Osteocyte (in vitro differentiated cells): ENCODE measurements at regions not wholly inside any gene's neighbourhood (a gene's known extent, or its start where the extent isn't known, plus 50 kb on each side); places are given as distances from the start of the nearest gene placed in this dataset.
"Not testable (repeated sequence)": the region's sequence is repeated elsewhere in the genome, so short reads cannot be mapped to it uniquely, and the experiment has no call there.

Source experiments
- DNase-seq: peaks from one replicate; pipeline ENCODE4 v3.0.0; 2021; ENCODE audit warnings: mixed read lengths; ENCODE audit not compliant: unreplicated experiment; ENCODE audit errors: extremely low spot score
- H3K27ac Mint-ChIP-seq: one replicate; pipeline ENCODE4 v1.8.0; 2021; ENCODE audit warnings: mild to moderate bottlenecking, mixed read lengths; ENCODE audit not compliant: unreplicated experiment
- H3K27me3 Mint-ChIP-seq: one replicate; pipeline ENCODE4 v1.8.0; 2021; ENCODE audit warnings: mixed read lengths; ENCODE audit not compliant: unreplicated experiment
- H3K36me3 Mint-ChIP-seq: one replicate; pipeline ENCODE4 v1.8.0; 2021; ENCODE audit warnings: mixed read lengths; ENCODE audit not compliant: unreplicated experiment
- H3K4me1 Mint-ChIP-seq: one replicate; pipeline ENCODE4 v1.8.0; 2021; ENCODE audit warnings: mixed read lengths; ENCODE audit not compliant: unreplicated experiment
- H3K4me3 Mint-ChIP-seq: one replicate; pipeline ENCODE4 v1.8.0; 2021; ENCODE audit warnings: mild to moderate bottlenecking, moderate library complexity, mixed read lengths; ENCODE audit not compliant: unreplicated experiment
- H3K9me3 Mint-ChIP-seq: one replicate; pipeline ENCODE4 v1.8.0; 2021; ENCODE audit warnings: mixed read lengths; ENCODE audit not compliant: unreplicated experiment

DNA sequence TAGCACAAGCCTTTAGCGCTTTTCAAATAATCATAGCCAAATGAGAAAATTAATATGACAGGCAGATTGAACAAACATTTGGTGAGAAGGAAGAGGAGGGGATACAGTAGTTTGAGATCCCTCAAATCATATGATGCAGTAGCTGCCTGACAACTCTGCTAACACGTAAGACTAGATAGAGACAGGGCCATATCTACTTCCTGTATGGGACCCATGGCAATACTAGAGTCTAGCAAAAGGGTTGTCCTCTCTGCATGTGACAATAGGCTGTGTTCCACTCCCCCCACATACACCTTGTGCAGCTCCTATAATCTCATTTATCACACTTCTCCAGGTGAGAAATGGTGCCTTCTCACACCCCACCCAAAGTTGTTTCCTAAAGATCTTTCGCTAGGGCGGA is 134.2 kb upstream of the NBPF9 start:
- not testable (repeated sequence) for H3K4me3 Mint-ChIP-seq, H3K27me3 Mint-ChIP-seq, DNase-seq, H3K36me3 Mint-ChIP-seq, H3K4me1 Mint-ChIP-seq, H3K9me3 Mint-ChIP-seq, H3K27ac Mint-ChIP-seq

- H3K4me3 Mint-ChIP-seq, DNase-seq, H3K9me3 Mint-ChIP-seq, H3K27ac Mint-ChIP-seq, H3K27me3 Mint-ChIP-seq, H3K36me3 Mint-ChIP-seq, H3K4me1 Mint-ChIP-seq: not testable (repeated sequence)
Observed at GRCh38 chr1:149239897-149240508, 136.7 kb upstream of the NBPF9 start.

DNA sequence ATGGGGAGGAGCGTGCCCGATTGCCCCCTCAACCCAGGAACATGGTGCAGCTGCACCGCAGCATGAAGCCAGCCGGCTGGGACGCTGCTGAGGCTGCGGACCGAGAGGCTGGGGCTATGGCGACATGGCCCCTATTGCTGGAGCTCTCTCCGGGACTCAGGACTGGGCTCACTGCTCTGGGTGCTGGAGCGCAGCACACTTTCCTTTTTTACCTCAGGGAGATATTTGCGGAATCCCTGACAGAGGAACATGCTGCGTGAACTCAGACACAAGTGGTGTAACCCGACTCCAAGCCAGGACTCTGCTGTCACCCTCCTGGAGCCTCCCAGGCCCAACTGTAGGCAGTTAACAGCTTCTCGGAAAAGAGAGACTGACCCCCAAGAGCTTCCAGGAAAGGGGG is 137.2 kb upstream of the NBPF9 start:
- not testable (repeated sequence) for H3K9me3 Mint-ChIP-seq, DNase-seq, H3K4me3 Mint-ChIP-seq, H3K36me3 Mint-ChIP-seq, H3K4me1 Mint-ChIP-seq, H3K27ac Mint-ChIP-seq, H3K27me3 Mint-ChIP-seq

- not testable (repeated sequence) for H3K4me1 Mint-ChIP-seq, H3K36me3 Mint-ChIP-seq, H3K4me3 Mint-ChIP-seq, H3K27me3 Mint-ChIP-seq, H3K27ac Mint-ChIP-seq, DNase-seq, H3K9me3 Mint-ChIP-seq
Observed at GRCh38 chr1:149241272-149241671, 137.9 kb upstream of the NBPF9 start.

DNA sequence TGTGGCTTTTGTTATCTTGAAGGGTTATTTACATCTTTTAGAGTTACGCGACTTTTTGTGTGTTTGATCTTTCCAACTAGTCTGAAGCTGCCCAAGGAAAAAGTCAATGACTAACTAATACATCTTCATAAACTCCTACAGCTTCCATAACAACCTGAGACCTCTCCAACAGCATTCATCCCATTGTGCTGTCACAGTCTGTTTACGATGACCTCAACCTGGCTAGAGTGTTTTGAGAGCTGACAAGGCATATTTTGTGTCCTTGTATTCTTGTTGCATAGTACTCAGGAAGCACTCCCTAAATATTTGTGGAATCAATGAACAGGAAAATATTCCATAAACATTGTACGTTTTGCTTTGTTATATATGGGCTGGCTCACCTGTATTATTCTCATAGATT is 140.2 kb upstream of the NBPF9 start:
- not testable (repeated sequence) for H3K4me1 Mint-ChIP-seq, H3K27me3 Mint-ChIP-seq, DNase-seq, H3K4me3 Mint-ChIP-seq, H3K27ac Mint-ChIP-seq, H3K9me3 Mint-ChIP-seq, H3K36me3 Mint-ChIP-seq

DNA sequence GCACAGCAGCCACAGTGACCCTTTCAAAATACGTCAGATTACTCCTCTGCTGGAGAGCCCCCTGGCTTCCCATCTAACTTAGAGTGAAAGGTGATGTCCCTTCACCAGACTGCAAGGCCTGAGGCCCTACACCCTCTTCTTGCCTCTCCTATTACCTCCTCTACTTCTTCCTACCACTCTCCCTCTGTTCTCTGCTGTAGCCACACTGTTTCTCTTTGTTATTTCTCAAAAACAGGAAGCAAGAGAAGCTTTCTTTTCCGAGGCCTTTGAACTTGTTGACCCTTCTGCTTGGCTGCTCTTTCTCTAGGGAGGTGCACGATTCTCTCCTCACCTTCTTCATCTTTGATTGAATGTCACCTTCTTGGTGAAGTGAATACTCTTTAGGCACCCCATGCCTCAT is 141.3 kb upstream of the NBPF9 start:
- not testable (repeated sequence) for H3K4me3 Mint-ChIP-seq, H3K27me3 Mint-ChIP-seq, H3K27ac Mint-ChIP-seq, H3K36me3 Mint-ChIP-seq, DNase-seq, H3K4me1 Mint-ChIP-seq, H3K9me3 Mint-ChIP-seq

GRCh38 chr1:149246212-149246611 is 142.9 kb upstream of the NBPF9 start:
- H3K36me3 Mint-ChIP-seq, DNase-seq, H3K4me1 Mint-ChIP-seq, H3K9me3 Mint-ChIP-seq, H3K27me3 Mint-ChIP-seq, H3K4me3 Mint-ChIP-seq, H3K27ac Mint-ChIP-seq: not testable (repeated sequence)

- H3K9me3 Mint-ChIP-seq, H3K27ac Mint-ChIP-seq: not testable (repeated sequence)
Observed at GRCh38 chr1:149248610-149249009, 145.3 kb upstream of the NBPF9 start.

GRCh38 chr1:149249850-149250467 is 146.6 kb upstream of the NBPF9 start:
- H3K27ac Mint-ChIP-seq, H3K4me1 Mint-ChIP-seq: not testable (repeated sequence)

More at GRCh38 chr1:149248610-149249009, 145.3 kb upstream of the NBPF9 start:
- H3K27me3 Mint-ChIP-seq, H3K4me3 Mint-ChIP-seq, H3K4me1 Mint-ChIP-seq, DNase-seq, H3K36me3 Mint-ChIP-seq: not testable (repeated sequence)

GRCh38 chr1:149254894-149255847 is 151.8 kb upstream of the NBPF9 start:
- H3K27me3 Mint-ChIP-seq, H3K9me3 Mint-ChIP-seq, H3K27ac Mint-ChIP-seq, H3K4me3 Mint-ChIP-seq, H3K4me1 Mint-ChIP-seq, H3K36me3 Mint-ChIP-seq, DNase-seq: not testable (repeated sequence)

More at GRCh38 chr1:149249850-149250467, 146.6 kb upstream of the NBPF9 start:
- DNase-seq, H3K27me3 Mint-ChIP-seq, H3K9me3 Mint-ChIP-seq, H3K36me3 Mint-ChIP-seq, H3K4me3 Mint-ChIP-seq: not testable (repeated sequence)

DNA sequence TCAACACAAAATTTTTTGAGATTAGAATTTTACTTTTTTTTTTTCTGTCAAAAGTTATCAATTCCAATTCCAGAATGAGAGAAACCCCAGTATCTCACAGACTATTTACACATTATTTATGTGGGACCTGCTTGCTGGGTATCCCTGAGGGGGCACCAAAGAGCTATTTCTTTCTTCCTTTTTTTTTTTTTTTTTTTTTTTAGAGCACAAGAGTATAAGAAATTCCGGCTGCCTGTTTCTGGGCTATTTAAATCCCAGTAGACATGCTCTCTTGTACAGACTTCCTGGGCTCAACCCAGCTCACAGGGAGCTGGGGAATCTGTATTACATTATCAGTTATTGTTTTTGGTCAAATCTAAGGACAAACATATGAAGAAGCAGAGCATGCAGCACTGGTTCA is 156.9 kb upstream of the NBPF9 start:
- not testable (repeated sequence) for H3K27ac Mint-ChIP-seq, H3K36me3 Mint-ChIP-seq, H3K27me3 Mint-ChIP-seq, DNase-seq, H3K9me3 Mint-ChIP-seq, H3K4me1 Mint-ChIP-seq, H3K4me3 Mint-ChIP-seq

- H3K4me3 Mint-ChIP-seq, H3K36me3 Mint-ChIP-seq, DNase-seq, H3K27ac Mint-ChIP-seq, H3K27me3 Mint-ChIP-seq, H3K4me1 Mint-ChIP-seq, H3K9me3 Mint-ChIP-seq: not testable (repeated sequence)
Observed at GRCh38 chr1:149260736-149261340, 157.5 kb upstream of the NBPF9 start.
